HEK293T (cell line): ENCODE measurements at regions not wholly inside any gene's neighbourhood (a gene's known extent, or its start where the extent isn't known, plus 50 kb on each side); places are given as distances from the start of the nearest gene placed in this dataset.
"Not testable (repeated sequence)": the region's sequence is repeated elsewhere in the genome, so short reads cannot be mapped to it uniquely, and the experiment has no call there.

Source experiments
- CTCF ChIA-PET: fragments of 350-600 bp; formaldehyde crosslinking; extraction: SDS; loops from one replicate; lab custom pipeline; 2021; ENCODE audit warnings: antibody characterized with exemption, inconsistent platforms; lab: Yijun Ruan, JAX
- POLR2A ChIA-PET: fragments of 350-600 bp; formaldehyde crosslinking; extraction: SDS; loops from one replicate; lab custom pipeline; 2020; ENCODE audit warnings: antibody characterized with exemption, inconsistent platforms; lab: Yijun Ruan, JAX
- DNase-seq: peaks from one replicate; pipeline ENCODE4 v3.0.0; 2012; ENCODE audit warnings: mixed read lengths; ENCODE audit errors: extremely low spot score
- ARNT ChIP-seq: fragments of 450-650 bp; IDR thresholded peaks from 2 replicates; pipeline ENCODE4 v1.6.1; 2017; ENCODE audit warnings: mild to moderate bottlenecking
- BHLHE40 ChIP-seq: fragments of 450-650 bp; IDR thresholded peaks from 2 replicates; pipeline ENCODE4 v1.6.1; 2016; ENCODE audit warnings: mild to moderate bottlenecking, moderate library complexity, borderline replicate concordance
- CTBP1 ChIP-seq: fragments of 450-650 bp; IDR thresholded peaks from 2 replicates; pipeline ENCODE4 v1.6.1; 2016; ENCODE audit warnings: borderline replicate concordance
- FOXA1 ChIP-seq: fragments of 450-650 bp; IDR thresholded peaks from 2 replicates; pipeline ENCODE4 v1.6.1; 2016; ENCODE audit warnings: mild to moderate bottlenecking
- FOXK2 ChIP-seq: fragments of 450-650 bp; IDR thresholded peaks from 2 replicates; pipeline ENCODE4 v1.6.1; 2016; ENCODE audit warnings: mild to moderate bottlenecking
- FOXM1 ChIP-seq: fragments of 450-650 bp; IDR thresholded peaks from 2 replicates; pipeline ENCODE4 v1.6.1; 2017; ENCODE audit warnings: mild to moderate bottlenecking, borderline replicate concordance
- HDGF ChIP-seq: fragments of 450-650 bp; IDR thresholded peaks from 2 replicates; pipeline ENCODE4 v1.6.1; 2017; ENCODE audit warnings: antibody characterized with exemption, borderline replicate concordance
- L3MBTL2 ChIP-seq: fragments of 450-650 bp; conservative IDR thresholded peaks from 2 replicates; pipeline ENCODE4 v1.6.1; 2016; ENCODE audit warnings: mild to moderate bottlenecking
- LEF1 ChIP-seq: fragments of 450-650 bp; IDR thresholded peaks from 2 replicates; pipeline ENCODE4 v1.6.1; 2017; ENCODE audit warnings: mild to moderate bottlenecking, borderline replicate concordance
- NFRKB ChIP-seq: fragments of 450-650 bp; IDR thresholded peaks from 2 replicates; pipeline ENCODE4 v1.6.1; 2016; ENCODE audit warnings: mild to moderate bottlenecking, moderate library complexity
- PKNOX1 ChIP-seq: fragments of 450-650 bp; IDR thresholded peaks from 2 replicates; pipeline ENCODE4 v1.6.1; 2016
- SP1 ChIP-seq: fragments of 450-650 bp; IDR thresholded peaks from 2 replicates; pipeline ENCODE4 v1.6.1; 2017
- SUZ12 ChIP-seq: fragments of 450-650 bp; IDR thresholded peaks from 2 replicates; pipeline ENCODE4 v1.6.1; 2016; ENCODE audit warnings: mild to moderate bottlenecking
- TARDBP ChIP-seq: fragments of 450-650 bp; IDR thresholded peaks from 2 replicates; pipeline ENCODE4 v1.6.1; 2016
- ZNF384 ChIP-seq: fragments of 450-650 bp; IDR thresholded peaks from 2 replicates; pipeline ENCODE4 v1.6.1; 2016

GRCh38 chr17:16878084-16878483, 93.8 kb downstream of the TNFRSF13B start:
- ChIA-PET CTCF (interaction anchor here (0.6 kb wide), 1 partner anchor 100 kb away, joined by 3 read pairs; no protein-coding TSS in a partner anchor), POLR2A (no interaction called here)
- no peak for DNase-seq
- TF ChIP-seq ARNT, result no peak
- TF ChIP-seq BHLHE40, result no peak
- no peak for TF ChIP-seq LEF1
- no peak for TF ChIP-seq ZNF384
- TF ChIP-seq L3MBTL2, result no peak

- no peak for DNase-seq
- ChIA-PET POLR2A (no interaction called here), CTCF (no interaction called here)
- TF ChIP-seq ZNF384 (no peak), SP1 (no peak), FOXA1 (no peak), BHLHE40 (no peak), NFRKB (no peak), SUZ12 (no peak), PKNOX1 (no peak), LEF1 (no peak), ARNT (no peak), L3MBTL2 (no peak), HDGF (no peak), CTBP1 (no peak), FOXM1 (no peak), TARDBP (no peak)
Measured at GRCh38 chr17:16877099-16877498, 94.8 kb downstream of the TNFRSF13B start.

- POLR2A ChIA-PET, result no interaction called here
Measured at GRCh38 chr17:16875662-16876061, 96.3 kb downstream of the TNFRSF13B start.

GRCh38 chr17:16874216-16874615, 97.7 kb downstream of the TNFRSF13B start:
- CTCF ChIA-PET, DNase-seq, POLR2A ChIA-PET: not testable (repeated sequence)

More at GRCh38 chr17:16875662-16876061, 96.3 kb downstream of the TNFRSF13B start:
- TF ChIP-seq FOXK2 (no peak), SUZ12 (no peak), ARNT (no peak), L3MBTL2 (no peak), ZNF384 (no peak), HDGF (no peak), CTBP1 (no peak), LEF1 (no peak)
- CTCF ChIA-PET, result no interaction called here
- no peak for DNase-seq

GRCh38 chr17:16873174-16874035, 98.5 kb downstream of the TNFRSF13B start:
- CTCF ChIA-PET, result no interaction called here
- no peak for TF ChIP-seq BHLHE40
- no peak for TF ChIP-seq HDGF
- no peak for TF ChIP-seq FOXA1
- TF ChIP-seq FOXK2, result no peak
- peak; percentile 77 for DNase-seq
- POLR2A ChIA-PET, result no interaction called here

- no peak for TF ChIP-seq ZNF384
- TF ChIP-seq FOXA1, result no peak
- no peak for TF ChIP-seq BHLHE40
- TF ChIP-seq NFRKB, result no peak
- no peak for TF ChIP-seq ARNT
- no peak for TF ChIP-seq SUZ12
- no peak for TF ChIP-seq CTBP1
- no peak for TF ChIP-seq PKNOX1
- TF ChIP-seq TARDBP, result no peak
- TF ChIP-seq HDGF, result no peak
- TF ChIP-seq SP1, result no peak
- ChIA-PET POLR2A (no interaction called here), CTCF (interaction anchor here (0.7 kb wide), 1 partner anchor 154 kb away, joined by 3 read pairs; no protein-coding TSS in a partner anchor)
- DNase-seq, result no peak
Measured at GRCh38 chr17:16872351-16873173, 99.4 kb downstream of the TNFRSF13B start.

GRCh38 chr17:16871446-16872190, 100.3 kb downstream of the TNFRSF13B start:
- POLR2A ChIA-PET, CTCF ChIA-PET, DNase-seq: not testable (repeated sequence)
